OCI-LY7 (cell line): ENCODE measurements at regions not wholly inside any gene's neighbourhood (a gene's known extent, or its start where the extent isn't known, plus 50 kb on each side); places are given as distances from the start of the nearest gene placed in this dataset.

Experiments
- BruUV-seq: library from RNA; stranded (reverse); fragments of 400-500 nt; replicated peaks from 2 replicates; lab custom pipeline; 2021; lab: Mats Ljungman, UMichigan
- CTCF ChIA-PET: fragments of 300-600 bp; sonication (Branson Sonifier 250); formaldehyde crosslinking; loops from one replicate; lab custom pipeline; 2022; ENCODE audit warnings: antibody characterized with exemption; ENCODE audit not compliant: unreplicated experiment; lab: Charles Lee
- POLR2A ChIA-PET: fragments of 300-600 bp; sonication (Branson Sonifier 250); formaldehyde crosslinking; loops from one replicate; lab custom pipeline; 2022; ENCODE audit warnings: antibody characterized with exemption; lab: Charles Lee
- DNase-seq: peaks from one replicate; pipeline ENCODE4 v3.0.0-alpha.2; 2015; ENCODE audit warnings: low spot score
- H2AFZ ChIP-seq: fragments of 200-600 bp; sonication (generic), shearing (Covaris generic); 2 replicates; pipeline ENCODE4 v1.6.1; 2014; ENCODE audit warnings: mild to moderate bottlenecking, antibody characterized with exemption, low read length, moderate library complexity
- H3K27ac ChIP-seq: fragments of 200-600 bp; sonication (generic); 2 replicates; pipeline ENCODE4 v1.5.1; 2014; ENCODE audit warnings: mixed run types, low read depth, mild to moderate bottlenecking, moderate library complexity, low read length, inconsistent platforms; ENCODE audit not compliant: poor library complexity, severe bottlenecking
- H3K36me3 ChIP-seq: fragments of 200-600 bp; sonication (generic); 2 replicates; pipeline ENCODE4 v1.6.1; 2014; ENCODE audit warnings: mild to moderate bottlenecking, antibody characterized with exemption, low read length, moderate library complexity, mixed read lengths; ENCODE audit not compliant: insufficient read depth
- H3K4me1 ChIP-seq: fragments of 200-600 bp; sonication (generic); 2 replicates; pipeline ENCODE4 v1.5.1; 2014; ENCODE audit warnings: mild to moderate bottlenecking, low read length; ENCODE audit not compliant: insufficient read depth, poor library complexity, severe bottlenecking
- H3K4me2 ChIP-seq: fragments of 200-600 bp; sonication (generic); 2 replicates; pipeline ENCODE4 v1.6.1; 2014; ENCODE audit warnings: mild to moderate bottlenecking, low read length
- H3K4me3 ChIP-seq: fragments of 200-600 bp; sonication (generic); 2 replicates; pipeline ENCODE4 v1.5.1; 2014; ENCODE audit warnings: mild to moderate bottlenecking, low read depth, low read length; ENCODE audit not compliant: poor library complexity, severe bottlenecking
- H3K79me2 ChIP-seq: fragments of 200-600 bp; sonication (generic); 2 replicates; pipeline ENCODE4 v1.6.1; 2016; ENCODE audit warnings: low read depth, mild to moderate bottlenecking, low read length, moderate library complexity, mixed read lengths; ENCODE audit not compliant: insufficient read depth
- H3K9me2 ChIP-seq: fragments of 200-600 bp; sonication (generic); 2 replicates; pipeline ENCODE4 v1.6.1; 2016; ENCODE audit warnings: mild to moderate bottlenecking, low read length, mixed read lengths; ENCODE audit not compliant: insufficient read depth
- H3K9me3 ChIP-seq: fragments of 200-600 bp; sonication (generic); 2 replicates; pipeline ENCODE4 v1.6.1; 2014; ENCODE audit warnings: mild to moderate bottlenecking, mixed run types, low read length, mixed read lengths
- H4K20me1 ChIP-seq: fragments of 200-600 bp; sonication (generic); 2 replicates; pipeline ENCODE4 v1.6.1; 2014; ENCODE audit warnings: mild to moderate bottlenecking, antibody characterized with exemption, low read length, moderate library complexity, mixed read lengths; ENCODE audit not compliant: insufficient read depth
- CTCF ChIP-seq: fragments of 200-600 bp; sonication (generic); conservative IDR thresholded peaks from 2 replicates; pipeline ENCODE4 v1.5.1; 2014; ENCODE audit warnings: mild to moderate bottlenecking, antibody characterized with exemption, low read length, moderate library complexity, mixed read lengths
- EZH2phosphoT487 ChIP-seq: fragments of 200-600 bp; sonication (generic); IDR thresholded peaks from 2 replicates; pipeline ENCODE4 v1.6.1; 2018; ENCODE audit warnings: low read depth, borderline replicate concordance, mild to moderate bottlenecking, mixed run types, antibody characterized with exemption, low read length, moderate library complexity, mixed read lengths
- intact Hi-C: fragments of 100-400 bp; cut with micrococcal nuclease; formaldehyde crosslinking; loops from one replicate; pipeline ENCODE4 v1.10.0; 2022; ENCODE audit not compliant: unreplicated experiment

DNA sequence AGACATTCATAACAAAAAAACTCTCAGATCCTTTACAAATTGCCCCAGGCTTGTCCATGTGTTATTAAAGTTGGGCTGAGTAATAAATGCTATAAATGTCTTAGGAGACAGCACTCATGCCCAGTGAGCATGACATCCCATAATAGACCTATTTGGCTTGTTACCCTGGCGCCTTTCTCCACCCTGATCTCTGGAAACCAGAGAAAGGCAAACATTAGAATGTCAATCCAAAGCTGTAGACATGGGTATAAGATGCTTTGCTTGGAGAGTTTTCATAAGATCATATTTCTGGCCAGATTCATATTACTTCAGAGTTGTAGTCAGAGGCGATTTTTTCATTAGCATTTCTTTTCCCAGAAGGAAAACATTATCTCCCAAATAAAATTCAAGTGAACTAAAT is 161.3 kb upstream of the UBASH3B start:
- H3K9me2 ChIP-seq: no peaks in the 10 kb centered on the region
- ChIA-PET CTCF (no interaction called here), POLR2A (no interaction called here)
- DNase-seq: no peak
- TF ChIP-seq CTCF: no peak
- TF ChIP-seq EZH2phosphoT487: no peak
- no peak overlapping the region for H3K27ac ChIP-seq
- no peak overlapping the region for H3K4me3 ChIP-seq
- no peaks in the 10 kb centered on the region for H3K36me3 ChIP-seq
- H3K4me2 ChIP-seq: no peak overlapping the region
- H4K20me1 ChIP-seq: no peaks in the 10 kb centered on the region
- H3K79me2 ChIP-seq: no peaks in the 10 kb centered on the region
- H3K4me1 ChIP-seq: no peaks in the 10 kb centered on the region
- no TSS peak for BruUV-seq
- intact Hi-C loops: no loop called here
- H2AFZ ChIP-seq: no peak overlapping the region
- H3K9me3 ChIP-seq: no peaks in the 10 kb centered on the region

GRCh38 chr11:122491509-122491908 is 164.0 kb upstream of the UBASH3B start:
- H3K9me2 ChIP-seq: no peaks in the 10 kb centered on the region
- H3K36me3 ChIP-seq: no peaks in the 10 kb centered on the region
- TF ChIP-seq EZH2phosphoT487 (no peak), CTCF (no peak)
- POLR2A ChIA-PET: no interaction called here
- H3K4me1 ChIP-seq: no peaks in the 10 kb centered on the region
- intact Hi-C loops: no loop called here
- no peak for DNase-seq
- CTCF ChIA-PET: no interaction called here
- no peaks in the 10 kb centered on the region for H3K79me2 ChIP-seq
- no peak overlapping the region for H3K4me2 ChIP-seq
- no TSS peak for BruUV-seq
- H3K4me3 ChIP-seq: no peak overlapping the region
- no peak overlapping the region for H3K27ac ChIP-seq
- H4K20me1 ChIP-seq: no peaks in the 10 kb centered on the region
- no peak overlapping the region for H2AFZ ChIP-seq
- no peaks in the 10 kb centered on the region for H3K9me3 ChIP-seq

DNA sequence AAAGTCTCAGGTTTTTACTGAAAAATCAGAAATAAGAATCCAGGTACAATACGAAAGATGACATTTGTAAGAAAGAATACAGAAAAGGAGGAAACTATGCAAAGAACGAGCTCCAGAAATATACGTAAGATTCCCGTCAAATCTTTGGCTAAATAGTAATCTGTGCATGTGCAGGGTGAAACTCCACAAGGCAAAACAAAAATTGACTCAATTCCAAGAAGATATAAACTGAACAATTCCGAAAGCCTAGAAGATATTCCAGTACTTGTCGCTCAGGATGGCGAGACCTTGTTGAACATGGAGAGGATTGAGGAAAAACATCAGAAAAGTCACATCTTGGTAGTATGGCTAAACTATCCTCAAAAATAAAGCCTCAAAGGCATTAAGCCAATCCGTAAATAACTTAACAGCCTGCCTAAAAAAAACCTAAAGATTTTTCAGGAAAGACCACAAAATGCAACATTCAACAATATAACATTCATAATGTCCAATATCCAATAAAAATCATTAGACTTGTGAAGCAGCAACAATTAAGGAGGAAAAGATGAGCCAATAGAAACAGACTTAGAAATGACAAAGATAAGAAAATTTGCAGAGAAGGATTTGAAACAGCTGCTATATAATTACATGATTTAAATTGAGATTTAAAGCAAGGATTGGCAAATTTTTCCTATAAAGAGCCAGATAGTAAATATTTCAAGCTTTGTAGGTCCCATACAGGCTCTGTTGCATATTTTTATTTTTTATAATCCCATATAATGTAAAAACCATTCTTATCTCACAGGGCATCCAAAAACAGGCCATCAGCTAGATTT is 166.4 kb upstream of the UBASH3B start:
- no peaks in the 10 kb centered on the region for H3K9me3 ChIP-seq
- BruUV-seq: no TSS peak
- DNase-seq: no peak
- POLR2A ChIA-PET: interaction anchor here (1.1 kb wide), 1 partner anchor 10 kb away, joined by 3 read pairs; no protein-coding TSS in a partner anchor
- TF ChIP-seq EZH2phosphoT487 (no peak), CTCF (no peak)
- no peaks in the 10 kb centered on the region for H3K4me1 ChIP-seq
- CTCF ChIA-PET: no interaction called here
- intact Hi-C loops: no loop called here
- H3K79me2 ChIP-seq: no peaks in the 10 kb centered on the region
- H3K4me3 ChIP-seq: no peak overlapping the region
- H4K20me1 ChIP-seq: no peaks in the 10 kb centered on the region
- H2AFZ ChIP-seq: no peak overlapping the region
- no peak overlapping the region for H3K4me2 ChIP-seq
- H3K9me2 ChIP-seq: no peaks in the 10 kb centered on the region
- no peaks in the 10 kb centered on the region for H3K36me3 ChIP-seq
- no peak overlapping the region for H3K27ac ChIP-seq
